WTC11 (cell line): ENCODE measurements at regions not wholly inside any gene's neighbourhood (a gene's known extent, or its start where the extent isn't known, plus 50 kb on each side); places are given as distances from the start of the nearest gene placed in this dataset.

ENCODE experiments used
- ATAC-seq: fragments of 200-7000 bp; cut with Tn5 transposase; 2 replicates; pipeline ENCODE4 v1.10.0; 2021; ENCODE audit warnings: mild to moderate bottlenecking, moderate library complexity
- CTCF ChIA-PET: fragments of 300-600 bp; sonication (Branson Sonifier 250); formaldehyde crosslinking; loops from one replicate; lab custom pipeline; 2021; ENCODE audit warnings: antibody characterized with exemption; lab: Charles Lee
- POLR2A ChIA-PET: fragments of 350-600 bp; sonication (Branson Sonifier 250); formaldehyde crosslinking; loops from one replicate; lab custom pipeline; 2021; ENCODE audit warnings: antibody characterized with exemption; lab: Charles Lee
- DNase-seq: peaks from one replicate; pipeline ENCODE4 v3.0.0; 2021; ENCODE audit warnings: low spot score
- H3K27ac Mint-ChIP-seq: 2 replicates; pipeline ENCODE4 v1.8.0; 2021; ENCODE audit warnings: mixed read lengths
- H3K27me3 Mint-ChIP-seq: 2 replicates; pipeline ENCODE4 v1.8.0; 2021; ENCODE audit warnings: low read depth, mild to moderate bottlenecking, moderate library complexity, mixed read lengths
- H3K36me3 Mint-ChIP-seq: 2 replicates; pipeline ENCODE4 v1.8.0; 2021; ENCODE audit warnings: mixed read lengths
- H3K4me1 Mint-ChIP-seq: 2 replicates; pipeline ENCODE4 v1.8.0; 2022; ENCODE audit warnings: mixed read lengths
- H3K4me3 Mint-ChIP-seq: 2 replicates; pipeline ENCODE4 v1.8.0; 2021; ENCODE audit warnings: mild to moderate bottlenecking, moderate library complexity, mixed read lengths
- H3K9me3 Mint-ChIP-seq: 2 replicates; pipeline ENCODE4 v1.8.0; 2021; ENCODE audit warnings: mixed read lengths
- AFF4 ChIP-seq: sonication (generic); formaldehyde crosslinking; IDR thresholded peaks from 2 replicates; pipeline ENCODE4 v1.8.1; 2023; ENCODE audit warnings: mild to moderate bottlenecking, missing genetic modification reagents, borderline replicate concordance
- CREB1 ChIP-seq: sonication (generic); formaldehyde crosslinking; IDR thresholded peaks from 2 replicates; pipeline ENCODE4 v1.8.0; 2023; ENCODE audit warnings: mild to moderate bottlenecking, missing genetic modification reagents
- E2F1 ChIP-seq: sonication (generic); formaldehyde crosslinking; IDR thresholded peaks from 2 replicates; pipeline ENCODE4 v1.8.0; 2022; ENCODE audit warnings: mild to moderate bottlenecking, missing genetic modification reagents
- EMX1 ChIP-seq: fragments of 250-450 bp; sonication (Bioruptor Pico); IDR thresholded peaks from 2 replicates; pipeline ENCODE4 v1.8.0; 2021; ENCODE audit warnings: mild to moderate bottlenecking
- GTF2I ChIP-seq: fragments of 250-450 bp; sonication (Bioruptor Pico); conservative IDR thresholded peaks from 2 replicates; pipeline ENCODE4 v1.4.0; 2021; ENCODE audit warnings: mild to moderate bottlenecking
- IRF1 ChIP-seq: sonication (generic); formaldehyde crosslinking; IDR thresholded peaks from 2 replicates; pipeline ENCODE4 v1.8.0; 2023; ENCODE audit warnings: missing genetic modification reagents
- NR1H2 ChIP-seq: sonication (generic); formaldehyde crosslinking; IDR thresholded peaks from 2 replicates; pipeline ENCODE4 v1.9.0; 2021; ENCODE audit warnings: mild to moderate bottlenecking, moderate library complexity, missing genetic modification reagents
- TEAD1 ChIP-seq: sonication (generic); formaldehyde crosslinking; IDR thresholded peaks from 2 replicates; pipeline ENCODE4 v1.8.0; 2022; ENCODE audit warnings: mild to moderate bottlenecking, missing genetic modification reagents
- ZNF219 ChIP-seq: sonication (generic); formaldehyde crosslinking; IDR thresholded peaks from 2 replicates; pipeline ENCODE4 v1.8.0; 2023; ENCODE audit warnings: missing genetic modification reagents, mild to moderate bottlenecking, borderline replicate concordance
- ZNF317 ChIP-seq: sonication (generic); formaldehyde crosslinking; IDR thresholded peaks from 2 replicates; pipeline ENCODE4 v1.8.1; 2023; ENCODE audit warnings: low read depth, mild to moderate bottlenecking, moderate library complexity, missing genetic modification reagents, borderline replicate concordance
- ZNF425 ChIP-seq: fragments of 250-450 bp; sonication (Bioruptor Pico); conservative IDR thresholded peaks from 2 replicates; pipeline ENCODE4 v1.9.0; 2021; ENCODE audit warnings: mild to moderate bottlenecking
- ZNF671 ChIP-seq: fragments of 250-450 bp; sonication (Bioruptor Pico); IDR thresholded peaks from 2 replicates; pipeline ENCODE4 v1.8.0; 2021; ENCODE audit warnings: mild to moderate bottlenecking
- ZSCAN18 ChIP-seq: fragments of 250-450 bp; sonication (Bioruptor Pico); IDR thresholded peaks from 2 replicates; pipeline ENCODE4 v2.1.2; 2022; ENCODE audit warnings: mild to moderate bottlenecking, moderate library complexity
- TF ChIP-seq, protein P1 (sequence below): sonication (generic); formaldehyde crosslinking; IDR thresholded peaks from 2 replicates; pipeline ENCODE4 v1.8.1; 2022; ENCODE audit warnings: missing genetic modification reagents, borderline replicate concordance
- TF ChIP-seq, protein P2 (sequence below): sonication (generic); formaldehyde crosslinking; IDR thresholded peaks from 2 replicates; pipeline ENCODE4 v1.8.1; 2023; ENCODE audit warnings: mild to moderate bottlenecking, moderate library complexity, missing genetic modification reagents

DNA sequence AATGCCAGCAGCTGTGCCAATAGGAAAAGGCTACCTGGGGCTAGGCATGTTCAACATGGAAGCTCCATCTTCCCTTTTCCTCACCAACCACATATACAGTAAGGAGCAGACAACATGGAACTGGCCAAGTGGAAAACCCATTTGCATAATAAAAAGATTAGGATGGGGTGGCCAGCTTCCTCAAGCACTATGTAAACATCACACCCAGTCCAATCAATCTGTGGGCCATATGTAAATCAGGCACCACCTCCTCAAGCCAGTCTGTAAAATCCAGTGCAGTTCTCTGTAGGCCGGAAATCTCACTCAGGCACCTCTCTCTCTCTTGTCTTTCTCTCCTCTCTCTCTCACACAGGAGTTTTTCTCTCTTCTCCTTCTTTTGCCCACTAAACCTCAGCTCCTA, 360.2 kb upstream of the GRIA1 start (continued):
- no peak for TF ChIP-seq ZNF425 (CRISPR knock-in tag)
- TF ChIP-seq CREB1 (CRISPR knock-in tag), result no peak
- no peak for TF ChIP-seq NR1H2
- TF ChIP-seq ZSCAN18, result no peak
- no peak for TF ChIP-seq EMX1 (CRISPR knock-in tag)
- TF ChIP-seq, protein P1, sequence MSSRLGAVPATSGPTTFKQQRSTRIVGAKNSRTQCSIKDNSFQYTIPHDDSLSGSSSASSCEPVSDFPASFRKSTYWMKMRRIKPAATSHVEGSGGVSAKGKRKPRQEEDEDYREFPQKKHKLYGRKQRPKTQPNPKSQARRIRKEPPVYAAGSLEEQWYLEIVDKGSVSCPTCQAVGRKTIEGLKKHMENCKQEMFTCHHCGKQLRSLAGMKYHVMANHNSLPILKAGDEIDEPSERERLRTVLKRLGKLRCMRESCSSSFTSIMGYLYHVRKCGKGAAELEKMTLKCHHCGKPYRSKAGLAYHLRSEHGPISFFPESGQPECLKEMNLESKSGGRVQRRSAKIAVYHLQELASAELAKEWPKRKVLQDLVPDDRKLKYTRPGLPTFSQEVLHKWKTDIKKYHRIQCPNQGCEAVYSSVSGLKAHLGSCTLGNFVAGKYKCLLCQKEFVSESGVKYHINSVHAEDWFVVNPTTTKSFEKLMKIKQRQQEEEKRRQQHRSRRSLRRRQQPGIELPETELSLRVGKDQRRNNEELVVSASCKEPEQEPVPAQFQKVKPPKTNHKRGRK (CRISPR knock-in tag), result no peak

DNA sequence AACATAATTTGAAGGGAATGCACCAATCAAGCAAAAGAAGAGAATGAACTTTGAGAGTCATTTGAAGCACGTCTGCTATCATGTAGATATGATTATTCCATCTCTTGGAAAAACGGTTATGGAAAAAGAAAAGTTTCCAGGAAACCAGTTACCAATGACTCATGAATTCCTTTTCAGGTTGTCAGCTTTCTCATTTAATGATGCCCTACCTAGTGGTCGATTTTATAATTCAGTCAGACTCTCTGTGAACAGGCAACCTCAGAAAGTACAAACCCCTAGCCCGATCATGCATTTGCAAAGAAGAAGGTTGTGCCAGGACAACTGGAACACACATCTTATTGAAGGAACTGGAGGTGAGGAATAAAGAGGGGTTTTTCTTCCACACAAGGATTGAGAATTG, 355.1 kb upstream of the GRIA1 start:
- DNase-seq (no peak), ATAC-seq (no peak)
- Mint-ChIP-seq H3K4me1 (peaks cover 17% of the 10 kb centered on the region), H3K4me3 (no peak overlapping the region), H3K27me3 (no peaks in the 10 kb centered on the region), H3K9me3 (peaks cover 23% of the 10 kb centered on the region), H3K27ac (no peak overlapping the region), H3K36me3 (no peaks in the 10 kb centered on the region; the same call in 1 of the 2 replicates)
- POLR2A ChIA-PET, result no interaction called here
- CTCF ChIA-PET, result no interaction called here
- TF ChIP-seq ZSCAN18 (no peak), IRF1 (CRISPR knock-in tag) (no peak), AFF4 (CRISPR knock-in tag) (no peak), E2F1 (no peak), EMX1 (CRISPR knock-in tag) (no peak), ZNF671 (no peak), TEAD1 (CRISPR knock-in tag) (no peak), ZNF317 (CRISPR knock-in tag) (no peak), ZNF219 (CRISPR knock-in tag) (no peak), GTF2I (no peak)
- TF ChIP-seq, protein P2, sequence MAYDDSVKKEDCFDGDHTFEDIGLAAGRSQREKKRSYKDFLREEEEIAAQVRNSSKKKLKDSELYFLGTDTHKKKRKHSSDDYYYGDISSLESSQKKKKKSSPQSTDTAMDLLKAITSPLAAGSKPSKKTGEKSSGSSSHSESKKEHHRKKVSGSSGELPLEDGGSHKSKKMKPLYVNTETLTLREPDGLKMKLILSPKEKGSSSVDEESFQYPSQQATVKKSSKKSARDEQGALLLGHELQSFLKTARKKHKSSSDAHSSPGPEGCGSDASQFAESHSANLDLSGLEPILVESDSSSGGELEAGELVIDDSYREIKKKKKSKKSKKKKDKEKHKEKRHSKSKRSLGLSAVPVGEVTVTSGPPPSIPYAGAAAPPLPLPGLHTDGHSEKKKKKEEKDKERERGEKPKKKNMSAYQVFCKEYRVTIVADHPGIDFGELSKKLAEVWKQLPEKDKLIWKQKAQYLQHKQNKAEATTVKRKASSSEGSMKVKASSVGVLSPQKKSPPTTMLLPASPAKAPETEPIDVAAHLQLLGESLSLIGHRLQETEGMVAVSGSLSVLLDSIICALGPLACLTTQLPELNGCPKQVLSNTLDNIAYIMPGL (CRISPR knock-in tag), result no peak
